GM10248 (cell line): ENCODE measurements at regions not wholly inside any gene's neighbourhood (a gene's known extent, or its start where the extent isn't known, plus 50 kb on each side); places are given as distances from the start of the nearest gene placed in this dataset.

ENCODE experiments used
- CTCF ChIA-PET: fragments of 300-600 bp; sonication (Branson Sonifier 250); formaldehyde crosslinking; extraction: SDS; loops from one replicate; lab custom pipeline; 2021; ENCODE audit warnings: antibody characterized with exemption; lab: Yijun Ruan, JAX
- POLR2A ChIA-PET: fragments of 350-650 bp; sonication (Branson Sonifier 250); formaldehyde crosslinking; extraction: SDS; loops from one replicate; lab custom pipeline; 2020; ENCODE audit warnings: antibody characterized with exemption; lab: Yijun Ruan, JAX
- DNase-seq: peaks from one replicate; pipeline ENCODE4 v3.0.0; 2012; ENCODE audit errors: extremely low spot score
- CTCF ChIP-seq: IDR thresholded peaks from 2 replicates; pipeline ENCODE4 v1.5.1; 2012; ENCODE audit warnings: mild to moderate bottlenecking, low read depth; ENCODE audit errors: extremely low read depth, missing control alignments, control extremely low read depth

- DNase-seq = no peak
- CTCF ChIA-PET = no interaction called here
- no peak for TF ChIP-seq CTCF
- POLR2A ChIA-PET = no interaction called here
Measured at GRCh38 chr21:32181457-32181856, 97.4 kb downstream of the MIS18A start.

GRCh38 chr21:32174819-32175218 lies 104.0 kb downstream of the MIS18A start:
- POLR2A ChIA-PET = no interaction called here

DNA sequence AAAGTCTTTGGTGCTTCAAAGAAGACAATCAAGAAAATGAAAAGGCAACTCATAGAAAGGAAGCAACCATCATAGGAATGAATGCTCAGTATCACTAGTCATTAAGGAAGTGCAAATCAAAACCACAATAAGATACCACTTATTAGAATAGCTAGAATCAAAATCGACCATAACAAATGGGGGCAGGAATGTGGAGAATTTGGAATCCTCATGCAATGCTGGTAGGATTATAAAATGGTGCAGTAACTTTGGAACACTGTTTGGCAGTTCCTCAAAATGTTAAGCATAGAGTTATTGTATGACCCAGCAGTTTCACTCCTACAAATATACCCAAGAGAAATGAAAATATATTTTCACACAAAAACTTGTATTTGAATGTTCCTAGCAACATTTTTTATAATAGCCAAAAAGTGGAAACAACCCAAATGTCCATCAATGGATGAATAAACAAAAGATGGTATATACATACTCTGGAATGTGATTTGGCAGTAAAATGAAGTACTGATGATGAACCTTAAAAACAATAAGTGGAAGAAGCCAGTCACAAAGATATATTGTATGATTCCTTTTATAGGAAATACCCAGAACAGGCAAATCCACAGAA lies 105.6 kb downstream of the MIS18A start:
- no peak for TF ChIP-seq CTCF
- ChIA-PET CTCF (interaction anchor here (1.0 kb wide), 1 partner anchor 10 kb away, joined by 3 read pairs; no protein-coding TSS in a partner anchor), POLR2A (no interaction called here)
- DNase-seq = no peak

More at GRCh38 chr21:32174819-32175218, 104.0 kb downstream of the MIS18A start:
- no peak for DNase-seq
- CTCF ChIA-PET = interaction anchor here (0.6 to 1.4 kb wide), 2 partner anchors 9 to 198 kb away, joined by 3 to 7 read pairs; no protein-coding TSS in a partner anchor
- no peak for TF ChIP-seq CTCF

DNA sequence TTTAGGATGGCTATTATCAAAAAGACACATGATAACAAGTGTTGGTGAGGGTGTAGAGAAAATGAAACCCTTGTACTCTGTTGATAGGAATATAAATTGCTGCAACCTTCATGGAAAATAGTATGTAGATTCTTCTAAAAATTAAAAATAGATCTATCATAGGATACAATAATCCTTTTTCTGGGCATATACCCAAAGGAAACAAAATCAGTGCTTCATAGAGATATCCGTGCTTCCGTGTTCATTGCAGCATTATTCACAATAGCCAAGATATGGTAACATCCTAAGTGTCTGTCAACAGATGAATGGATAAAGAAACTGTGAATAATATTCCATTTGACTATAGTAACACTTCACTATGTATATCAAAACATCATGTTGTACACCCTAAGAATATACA lies 106.7 kb downstream of the MIS18A start:
- no peak for TF ChIP-seq CTCF
- ChIA-PET CTCF (interaction anchor here (1.0 kb wide), 1 partner anchor 11 kb away, joined by 3 read pairs; no protein-coding TSS in a partner anchor), POLR2A (no interaction called here)
- no peak for DNase-seq

GRCh38 chr21:32167513-32167912 lies 111.3 kb downstream of the MIS18A start:
- DNase-seq = no peak
- no peak for TF ChIP-seq CTCF
- ChIA-PET CTCF (interaction anchor here (2.4 kb wide), 1 partner anchor 8 kb away, joined by 7 read pairs; no protein-coding TSS in a partner anchor), POLR2A (no interaction called here)

DNA sequence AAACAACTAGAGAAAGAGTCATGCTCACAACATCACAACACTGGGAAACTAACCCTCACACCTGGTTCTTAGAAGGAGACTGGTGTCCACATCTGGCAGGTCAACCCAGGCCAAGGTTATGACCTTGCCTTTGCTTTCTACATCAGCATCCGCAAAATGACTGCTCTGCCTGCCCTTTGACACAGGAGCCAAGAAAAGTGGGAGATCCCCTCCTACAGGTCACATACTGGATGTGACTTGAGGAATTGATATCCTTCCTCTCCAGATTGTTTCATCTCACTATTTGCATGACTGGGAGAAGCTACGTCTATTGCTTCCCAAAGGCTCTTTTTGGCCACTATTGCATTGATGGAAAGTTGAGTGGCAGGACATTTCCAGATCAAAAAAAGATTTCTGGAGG lies 115.5 kb downstream of the MIS18A start:
- ChIA-PET CTCF (no interaction called here), POLR2A (no interaction called here)
- TF ChIP-seq CTCF = no peak
- no peak for DNase-seq
